Keratinocyte (primary cell): ENCODE measurements at regions not wholly inside any gene's neighbourhood (a gene's known extent, or its start where the extent isn't known, plus 50 kb on each side); places are given as distances from the start of the nearest gene placed in this dataset.
A peak's percentile ranks its signal among the peaks of the same experiment; 100 is the strongest.

Experiments used
- DNase-seq: peaks from one replicate; pipeline ENCODE4 v3.0.0-alpha.2; 2011; ENCODE audit warnings: low read depth, missing footprints, low spot score
- FAIRE-seq: peaks from 2 replicates; lab custom pipeline; 2011; peaks lifted over from hg19 to GRCh38; lab: Jason Lieb, UNC
- H2AFZ ChIP-seq: 2 replicates; pipeline ENCODE4 v1.6.0; 2012; ENCODE audit warnings: low read length, control low read depth, inconsistent platforms; ENCODE audit not compliant: control insufficient read depth
- H3K27ac ChIP-seq: 2 replicates; pipeline ENCODE4 v1.5.1; 2011; ENCODE audit warnings: low read length; ENCODE audit not compliant: control insufficient read depth, insufficient read depth
- H3K27me3 ChIP-seq: 3 replicates; pipeline ENCODE4 v1.6.0; 2011; ENCODE audit warnings: low read length; ENCODE audit not compliant: control insufficient read depth, insufficient read depth; ENCODE audit errors: extremely low read depth
- H3K36me3 ChIP-seq, 2 experiments: 2 replicates in 1 of 2; 3 replicates in 1 of 2; pipeline ENCODE4 v1.5.1; 2011; ENCODE audit warnings: low read length in 2 of 2, mild to moderate bottlenecking in 1 of 2; ENCODE audit not compliant: control insufficient read depth in 2 of 2, insufficient read depth in 2 of 2; ENCODE audit errors: extremely low read depth in 1 of 2
- H3K4me1 ChIP-seq: 3 replicates; pipeline ENCODE4 v1.5.1; 2011; ENCODE audit warnings: low read length; ENCODE audit not compliant: control insufficient read depth, insufficient read depth; ENCODE audit errors: extremely low read depth
- H3K4me2 ChIP-seq: 3 replicates; pipeline ENCODE4 v1.6.0; 2011; ENCODE audit warnings: low read depth, low read length; ENCODE audit not compliant: control insufficient read depth, insufficient read depth; ENCODE audit errors: extremely low read depth
- H3K4me3 ChIP-seq, 3 experiments: fragments of 200-600 bp in 1 of 3; sonication (generic) in 1 of 3; 2 replicates in 2 of 3; 3 replicates in 1 of 3; pipeline ENCODE4 v1.5.1; 2011 to 2016; ENCODE audit warnings: low read length in 3 of 3, mild to moderate bottlenecking in 3 of 3, control low read depth in 2 of 3, inconsistent platforms in 1 of 3, low read depth in 1 of 3, mixed read lengths in 1 of 3, mixed run types in 1 of 3, moderate library complexity in 1 of 3; ENCODE audit not compliant: control insufficient read depth in 2 of 3, insufficient read depth in 2 of 3; ENCODE audit errors: extremely low read depth in 1 of 3
- H3K79me2 ChIP-seq: 2 replicates; pipeline ENCODE4 v1.6.0; 2012; ENCODE audit warnings: low read length; ENCODE audit not compliant: control insufficient read depth, insufficient read depth
- H3K9ac ChIP-seq: 3 replicates; pipeline ENCODE4 v1.6.0; 2011; ENCODE audit warnings: low read length; ENCODE audit not compliant: control insufficient read depth, insufficient read depth; ENCODE audit errors: extremely low read depth
- H3K9me1 ChIP-seq: 3 replicates; pipeline ENCODE4 v1.6.0; 2011; ENCODE audit warnings: low read length; ENCODE audit not compliant: control insufficient read depth, insufficient read depth; ENCODE audit errors: extremely low read depth
- H3K9me3 ChIP-seq: 2 replicates; pipeline ENCODE4 v1.5.1; 2012; ENCODE audit warnings: low read depth, low read length; ENCODE audit not compliant: control insufficient read depth
- H4K20me1 ChIP-seq: 3 replicates; pipeline ENCODE4 v1.6.0; 2011; ENCODE audit warnings: low read length; ENCODE audit not compliant: control insufficient read depth, insufficient read depth; ENCODE audit errors: extremely low read depth
- CTCF ChIP-seq, 3 experiments: IDR thresholded peaks in 1 of 3; conservative IDR thresholded peaks in 1 of 3; optimal IDR thresholded peaks in 1 of 3; 2 replicates in 2 of 3; 3 replicates in 1 of 3; pipeline versions ENCODE3 to v1.5.1; 2011; ENCODE audit warnings: low read length in 3 of 3, mild to moderate bottlenecking in 3 of 3, moderate library complexity in 2 of 3, control low read depth in 1 of 3, inconsistent platforms in 1 of 3; ENCODE audit not compliant: insufficient read depth in 2 of 3; ENCODE audit errors: extremely low read depth in 1 of 3
- EZH2 ChIP-seq: IDR thresholded peaks from one replicate; pipeline ENCODE4 v1.6.1; 2012; ENCODE audit warnings: inconsistent platforms, mild to moderate bottlenecking, low read length, moderate library complexity
- dilution Hi-C: fragments of 300-500 bp; cut with MboI; formaldehyde crosslinking; loops from one replicate; pipeline ENCODE4 v1.7.0; 2020; ENCODE audit warnings: low sequenced_read_pairs; ENCODE audit not compliant: extremely low pct_ligation_motif_present

GRCh38 chr1:82330330-82330729, 529.6 kb downstream of the ADGRL2 start:
- Histone ChIP-seq H4K20me1 (no peaks in the 10 kb centered on the region), H2AFZ (no peak overlapping the region), H3K9me1 (no peaks in the 10 kb centered on the region), H3K4me1 (no peaks in the 10 kb centered on the region), H3K36me3 (no peaks in the 10 kb centered on the region), H3K27me3 (no peaks in the 10 kb centered on the region), H3K4me3 (no peak overlapping the region), H3K4me2 (no peak overlapping the region), H3K9me3 (no peaks in the 10 kb centered on the region), H3K27ac (no peak overlapping the region), H3K9ac (no peak overlapping the region), H3K79me2 (no peaks in the 10 kb centered on the region)
- DNase-seq (no peak), FAIRE-seq (peak; percentile 29)
- TF ChIP-seq CTCF (optimal IDR thresholded peaks at IDR 0.05 in 1 of 3, IDR thresholded peaks at IDR 0.05 in 1 of 3, conservative IDR thresholded peaks at IDR 0.05 in 1 of 3; ENCODE audit: extremely low read depth in 1 of 3, insufficient read depth in 2 of 3, low read length in 3 of 3), result no peak
- TF ChIP-seq EZH2, result no peak
- dilution Hi-C loops, result no loop called here

GRCh38 chr1:82329226-82329625, 528.5 kb downstream of the ADGRL2 start:
- H3K9me3 ChIP-seq, result no peaks in the 10 kb centered on the region
- no peak for FAIRE-seq
- no peaks in the 10 kb centered on the region for H3K9me1 ChIP-seq
- H3K4me3 ChIP-seq, result no peak overlapping the region
- TF ChIP-seq EZH2 (no peak), CTCF (optimal IDR thresholded peaks at IDR 0.05 in 1 of 3, IDR thresholded peaks at IDR 0.05 in 1 of 3, conservative IDR thresholded peaks at IDR 0.05 in 1 of 3; ENCODE audit: extremely low read depth in 1 of 3, insufficient read depth in 2 of 3, low read length in 3 of 3) (no peak)
- H3K4me2 ChIP-seq, result no peak overlapping the region
- no peak overlapping the region for H3K9ac ChIP-seq
- H3K4me1 ChIP-seq, result no peaks in the 10 kb centered on the region
- no peaks in the 10 kb centered on the region for H4K20me1 ChIP-seq
- no peak for DNase-seq
- no peaks in the 10 kb centered on the region for H3K36me3 ChIP-seq
- H2AFZ ChIP-seq, result no peak overlapping the region
- dilution Hi-C loops, result no loop called here
- no peak overlapping the region for H3K27ac ChIP-seq
- no peaks in the 10 kb centered on the region for H3K27me3 ChIP-seq
- no peaks in the 10 kb centered on the region for H3K79me2 ChIP-seq
